Coronary artery (tissue), 2 donors: ENCODE measurements at regions not wholly inside any gene's neighbourhood (a gene's known extent, or its start where the extent isn't known, plus 50 kb on each side); places are given as distances from the start of the nearest gene placed in this dataset.

Experiments
- DNase-seq: peaks from one replicate; pipeline ENCODE4 v3.0.0-alpha.2; 2017; ENCODE audit warnings: low spot score
- H3K27ac ChIP-seq, 2 donors: fragments of 200-600 bp; sonication (generic); one replicate each; pipeline ENCODE4 v1.5.1; 2016 to 2019
- H3K4me3 ChIP-seq: fragments of 200-600 bp; sonication (generic); 2 replicates; pipeline ENCODE4 v1.5.1; 2016; ENCODE audit warnings: mild to moderate bottlenecking, moderate library complexity
- TF ChIP-seq, protein P1 (sequence below): fragments of 200-600 bp; sonication (generic); IDR thresholded peaks from one replicate; pipeline ENCODE4 v1.5.1; 2019; ENCODE audit warnings: antibody characterized with exemption

DNA sequence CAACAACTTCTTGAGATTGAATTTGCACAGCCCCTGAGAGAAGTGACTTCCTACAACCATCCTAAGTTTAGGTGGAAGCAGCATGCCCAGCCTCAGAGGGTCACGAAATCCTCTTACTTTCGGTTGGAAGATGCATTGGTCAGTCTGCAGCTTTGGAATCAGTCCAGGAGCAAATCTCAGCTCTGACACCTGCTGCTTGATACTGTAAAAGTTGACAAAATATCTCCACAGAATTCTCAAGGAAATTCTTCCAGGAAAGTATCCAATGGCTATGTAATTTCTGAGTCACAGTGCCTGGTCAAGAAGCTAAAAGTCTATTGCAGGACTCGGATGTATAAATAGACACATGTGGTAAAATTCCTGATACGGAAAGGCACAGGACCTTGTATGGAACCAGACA is 414.5 kb upstream of the GYPC start:
- no peak for DNase-seq
- TF ChIP-seq, protein P1, sequence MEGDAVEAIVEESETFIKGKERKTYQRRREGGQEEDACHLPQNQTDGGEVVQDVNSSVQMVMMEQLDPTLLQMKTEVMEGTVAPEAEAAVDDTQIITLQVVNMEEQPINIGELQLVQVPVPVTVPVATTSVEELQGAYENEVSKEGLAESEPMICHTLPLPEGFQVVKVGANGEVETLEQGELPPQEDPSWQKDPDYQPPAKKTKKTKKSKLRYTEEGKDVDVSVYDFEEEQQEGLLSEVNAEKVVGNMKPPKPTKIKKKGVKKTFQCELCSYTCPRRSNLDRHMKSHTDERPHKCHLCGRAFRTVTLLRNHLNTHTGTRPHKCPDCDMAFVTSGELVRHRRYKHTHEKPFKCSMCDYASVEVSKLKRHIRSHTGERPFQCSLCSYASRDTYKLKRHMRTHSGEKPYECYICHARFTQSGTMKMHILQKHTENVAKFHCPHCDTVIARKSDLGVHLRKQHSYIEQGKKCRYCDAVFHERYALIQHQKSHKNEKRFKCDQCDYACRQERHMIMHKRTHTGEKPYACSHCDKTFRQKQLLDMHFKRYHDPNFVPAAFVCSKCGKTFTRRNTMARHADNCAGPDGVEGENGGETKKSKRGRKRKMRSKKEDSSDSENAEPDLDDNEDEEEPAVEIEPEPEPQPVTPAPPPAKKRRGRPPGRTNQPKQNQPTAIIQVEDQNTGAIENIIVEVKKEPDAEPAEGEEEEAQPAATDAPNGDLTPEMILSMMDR: no peak
- Histone ChIP-seq H3K27ac (no peak overlapping the region), H3K4me3 (no peak overlapping the region)

DNA sequence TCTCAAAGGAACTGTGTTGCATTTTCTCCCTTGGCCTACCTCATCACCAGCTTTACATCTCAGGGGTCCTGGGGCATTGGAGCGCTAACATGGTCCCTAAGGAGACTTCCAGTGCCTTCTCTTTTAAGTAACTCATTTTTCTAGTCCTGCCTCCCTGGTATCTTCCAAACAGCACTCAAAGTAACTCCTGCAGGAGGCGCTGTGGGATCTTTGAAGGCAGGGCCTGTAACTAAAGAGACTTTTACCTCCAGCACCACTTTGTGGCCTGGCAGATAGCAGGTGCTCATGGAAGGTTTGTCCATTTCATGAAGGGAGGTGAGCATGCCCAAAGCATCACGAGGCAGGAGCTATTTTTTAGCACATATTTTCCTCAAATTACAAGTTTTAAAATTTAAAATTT is 411.0 kb upstream of the GYPC start:
- H3K27ac ChIP-seq: no peak overlapping the region
- DNase-seq: no peak
- TF ChIP-seq, protein P1: no peak
- no peak overlapping the region for H3K4me3 ChIP-seq

DNA sequence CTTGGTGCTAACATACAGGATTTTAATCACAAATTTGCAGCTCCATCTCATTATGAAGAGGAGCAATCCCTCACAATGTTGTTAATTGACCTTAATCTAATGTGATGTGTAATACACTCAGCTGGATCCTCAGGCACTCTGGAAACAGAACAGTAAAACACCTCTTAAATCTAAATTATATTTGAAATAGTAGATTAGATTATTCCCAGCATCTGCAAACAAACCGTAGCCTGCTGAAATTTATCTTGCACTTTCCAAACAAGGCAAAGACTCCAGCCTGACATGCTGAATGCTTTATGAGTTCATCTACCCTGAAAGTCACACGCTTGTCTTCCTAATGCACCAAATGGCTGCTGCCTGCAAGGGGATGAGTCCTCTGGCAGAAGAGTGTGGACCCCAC is 402.3 kb upstream of the GYPC start:
- Histone ChIP-seq H3K4me3 (no peak overlapping the region), H3K27ac (no peak overlapping the region)
- no peak for DNase-seq
- TF ChIP-seq, protein P1: no peak

DNA sequence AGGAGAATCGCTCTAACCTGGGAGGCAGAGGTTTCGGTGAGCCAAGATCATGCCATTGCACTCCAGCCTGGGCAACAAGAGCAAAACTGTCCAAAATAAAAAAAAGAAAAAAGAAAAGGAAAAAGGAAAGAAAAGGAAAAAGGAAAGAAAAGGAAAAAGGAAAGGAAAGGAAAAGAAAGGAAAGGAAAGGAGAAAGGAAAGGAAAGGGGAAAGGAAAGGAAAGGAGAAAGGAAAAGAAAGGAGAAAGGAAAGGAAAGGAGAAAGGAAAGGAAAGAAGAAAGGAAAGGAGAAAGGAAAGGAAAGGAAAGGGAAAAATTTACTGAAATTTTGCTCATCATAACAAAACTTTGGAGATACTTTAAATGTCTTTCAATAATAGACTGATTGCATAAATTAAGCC is 391.3 kb upstream of the GYPC start:
- DNase-seq: no peak
- no peak overlapping the region for H3K4me3 ChIP-seq
- H3K27ac ChIP-seq: no peak overlapping the region
- TF ChIP-seq, protein P1: no peak

DNA sequence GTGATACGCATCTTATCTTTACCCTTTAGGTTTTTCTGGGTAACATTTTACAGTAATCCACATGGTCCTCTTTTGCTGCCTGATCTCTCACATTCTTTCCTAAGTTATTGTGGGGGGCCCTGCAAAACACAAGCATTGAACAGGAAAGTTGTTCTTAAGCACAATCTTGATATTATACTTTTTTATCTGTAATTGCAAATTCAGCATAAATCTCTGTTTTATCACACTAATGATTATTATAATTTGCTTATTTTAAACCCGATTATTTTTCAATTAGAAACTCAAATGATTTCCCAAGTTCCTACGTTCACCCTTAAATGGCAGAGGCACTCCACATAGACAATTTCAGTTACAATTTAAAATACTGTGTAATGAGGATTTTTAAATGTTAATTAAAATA is 386.0 kb upstream of the GYPC start:
- H3K4me3 ChIP-seq: no peak overlapping the region
- no peak for DNase-seq
- TF ChIP-seq, protein P1: no peak
- H3K27ac ChIP-seq: no peak overlapping the region

DNA sequence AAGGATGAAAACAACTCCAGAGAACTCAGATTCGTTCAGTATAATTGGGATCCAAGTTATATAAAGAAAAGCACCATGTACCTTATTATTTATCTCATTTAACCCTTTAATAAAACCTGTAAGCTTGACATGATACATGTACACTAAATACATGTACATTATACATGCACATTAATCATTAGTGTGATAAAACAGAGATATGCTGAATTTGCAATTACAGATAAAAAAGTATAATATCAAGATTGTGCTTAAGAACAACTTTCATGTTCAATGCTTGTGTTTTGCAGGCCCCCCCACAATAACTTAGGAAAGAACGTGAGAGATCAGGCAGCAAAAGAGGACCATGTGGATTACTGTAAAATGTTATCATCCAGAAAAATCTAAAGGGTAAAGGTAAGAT is 385.4 kb upstream of the GYPC start:
- no peak for DNase-seq
- H3K27ac ChIP-seq: no peak overlapping the region
- TF ChIP-seq, protein P1: no peak
- H3K4me3 ChIP-seq: no peak overlapping the region

DNA sequence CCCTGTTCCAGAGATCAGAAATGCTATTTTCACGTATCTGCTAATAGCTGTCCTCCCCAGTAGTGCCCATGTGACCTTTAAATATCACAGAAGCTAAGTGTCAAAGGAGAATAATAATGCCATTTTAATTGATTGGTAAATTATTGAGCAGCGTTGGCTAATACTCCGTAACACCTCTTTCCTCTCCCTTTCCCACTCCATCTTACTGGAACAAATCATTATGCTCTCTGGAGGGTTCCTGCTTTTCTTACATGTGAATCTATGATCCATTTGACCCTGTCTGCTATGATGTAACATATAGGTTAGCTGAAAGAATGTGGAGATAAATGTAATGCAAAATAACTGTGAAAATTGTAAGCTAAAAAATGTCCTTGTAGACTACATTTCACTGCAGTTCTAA is 383.6 kb upstream of the GYPC start:
- Histone ChIP-seq H3K27ac (no peak overlapping the region), H3K4me3 (no peak overlapping the region)
- TF ChIP-seq, protein P1: no peak
- no peak for DNase-seq
